GM21717 (cell line): ENCODE measurements at regions not wholly inside any gene's neighbourhood (a gene's known extent, or its start where the extent isn't known, plus 50 kb on each side); places are given as distances from the start of the nearest gene placed in this dataset.
"Not testable (repeated sequence)": the region's sequence is repeated elsewhere in the genome, so short reads cannot be mapped to it uniquely, and the experiment has no call there.

Experiments
- ATAC-seq: cut with Tn5 transposase; IDR thresholded peaks from one replicate; pipeline ENCODE4 v1.9.1; 2021; ENCODE audit warnings: mild to moderate bottlenecking, moderate library complexity; ENCODE audit not compliant: unreplicated experiment

DNA sequence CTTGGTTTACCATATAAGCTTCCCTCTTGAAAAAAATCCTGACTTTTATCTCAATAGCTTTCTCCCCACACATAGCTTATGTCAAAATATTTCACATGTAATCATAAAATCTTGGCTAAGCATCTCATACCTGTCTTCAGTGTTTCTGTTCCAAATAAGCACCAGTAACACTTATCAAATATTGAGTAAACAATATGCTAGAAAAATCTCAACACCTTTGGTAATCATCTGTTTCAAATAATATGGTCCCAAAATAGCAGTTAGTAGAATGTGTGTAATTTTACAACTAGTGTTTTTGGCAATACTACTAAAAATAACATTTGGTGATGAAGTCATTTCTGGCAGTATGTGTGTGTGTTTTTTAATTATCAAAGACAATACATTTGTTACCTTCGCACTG lies 2138.2 kb downstream of the PCDH7 start:
- ATAC-seq: no peak

DNA sequence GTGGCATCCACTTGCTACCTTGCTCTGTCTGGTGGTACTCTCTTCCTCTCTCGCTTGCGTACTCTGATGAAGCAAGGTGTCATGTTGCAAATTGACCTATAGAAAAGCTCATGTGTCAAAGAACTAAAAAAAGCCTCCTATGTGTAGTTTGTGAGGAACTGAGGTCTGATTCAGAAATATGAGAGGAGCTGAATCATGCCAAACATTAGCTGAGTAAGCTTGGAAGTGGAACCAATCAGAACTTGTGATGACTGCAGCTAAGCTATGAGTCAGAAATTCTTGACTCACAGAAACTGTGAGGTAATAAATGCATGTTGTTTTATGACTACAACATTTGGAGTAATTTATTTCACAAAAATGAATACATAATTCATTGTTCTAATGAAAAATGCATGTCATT lies 2138.8 kb downstream of the PCDH7 start:
- ATAC-seq: no peak

DNA sequence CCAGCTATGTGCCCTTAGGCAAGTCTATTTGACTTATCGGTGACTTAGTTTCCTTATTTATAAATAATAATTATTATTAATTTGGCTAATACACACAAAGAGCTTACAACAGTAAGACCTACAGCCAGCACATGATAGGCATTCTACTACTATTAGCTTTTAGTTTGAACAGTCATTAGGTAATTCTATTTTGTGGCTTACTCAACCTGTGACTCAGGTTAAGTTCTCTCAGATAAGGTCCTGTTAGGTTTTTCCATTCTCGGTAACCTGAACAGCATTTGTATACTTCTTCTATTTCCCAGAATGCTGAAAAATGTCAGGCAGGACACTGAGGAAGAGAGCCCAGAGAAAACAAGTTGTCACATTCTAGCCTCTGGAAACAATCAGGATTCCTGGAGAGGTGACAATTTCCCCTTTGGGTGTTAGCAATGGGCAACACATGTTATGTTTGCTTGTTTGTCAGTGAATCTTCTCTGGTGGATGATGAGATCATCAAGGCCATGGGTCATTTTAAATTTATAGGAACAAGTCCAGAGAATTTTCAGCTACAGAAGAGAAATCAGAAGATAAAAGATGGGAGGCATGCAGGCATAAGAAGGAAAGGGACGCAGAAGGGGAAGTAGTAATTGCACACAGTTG lies 2144.7 kb downstream of the PCDH7 start:
- ATAC-seq: no peak

DNA sequence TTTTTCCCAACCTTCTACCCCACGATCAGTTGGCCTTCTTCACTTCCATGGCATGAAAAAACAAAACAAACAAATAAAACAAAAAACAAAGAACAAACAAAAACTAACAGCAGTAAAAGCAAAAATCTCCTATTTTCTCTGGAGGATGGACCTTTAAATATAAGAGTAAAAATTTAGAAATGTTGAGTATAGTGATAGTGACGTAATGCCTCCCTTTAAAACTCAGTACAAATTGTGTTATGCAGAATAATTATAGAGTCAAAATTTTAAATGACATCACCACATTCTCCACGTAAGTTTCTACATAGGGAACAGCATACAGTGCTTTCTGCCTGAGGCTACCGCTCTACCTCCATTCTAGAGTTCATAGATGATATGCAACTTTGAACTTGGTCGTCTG lies 2156.4 kb downstream of the PCDH7 start:
- ATAC-seq: no peak

DNA sequence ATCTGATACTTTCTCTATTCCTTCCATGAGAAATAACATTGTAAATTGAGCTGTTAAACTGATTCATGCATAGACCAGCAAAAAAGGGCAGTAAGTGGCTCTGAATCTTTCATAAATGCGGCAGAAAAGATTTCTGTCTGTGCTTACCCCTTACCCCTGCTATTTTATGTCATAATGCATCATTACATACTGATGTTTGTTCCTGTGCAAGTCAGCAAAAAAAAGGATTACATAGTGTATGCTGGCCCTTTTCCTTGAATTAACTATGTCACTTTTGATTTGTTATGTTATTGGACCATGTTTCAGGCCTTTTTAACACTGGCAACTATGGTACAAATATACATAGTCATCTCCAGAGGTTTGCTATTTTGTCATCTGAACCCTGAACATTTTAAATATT lies 2159.7 kb downstream of the PCDH7 start:
- no peak for ATAC-seq

DNA sequence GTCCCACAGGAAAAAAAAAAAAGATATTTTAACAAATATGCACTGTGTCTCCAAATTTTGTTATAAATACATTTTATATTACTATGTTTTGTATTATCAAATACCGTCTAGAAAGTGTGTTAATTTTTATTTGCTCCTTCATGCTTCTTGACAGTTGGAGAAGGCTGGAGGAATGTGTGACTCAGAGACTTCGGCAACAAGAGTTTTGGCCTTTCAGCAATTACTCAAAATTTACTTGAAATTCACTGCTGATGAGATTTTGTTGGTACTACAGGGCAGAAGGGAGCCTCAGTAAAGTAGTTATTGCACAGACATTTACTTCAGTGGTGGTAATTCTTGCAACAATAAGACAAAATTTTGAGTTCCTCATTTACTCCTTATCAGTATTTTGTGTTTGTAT lies 2164.0 kb downstream of the PCDH7 start:
- ATAC-seq: no peak

DNA sequence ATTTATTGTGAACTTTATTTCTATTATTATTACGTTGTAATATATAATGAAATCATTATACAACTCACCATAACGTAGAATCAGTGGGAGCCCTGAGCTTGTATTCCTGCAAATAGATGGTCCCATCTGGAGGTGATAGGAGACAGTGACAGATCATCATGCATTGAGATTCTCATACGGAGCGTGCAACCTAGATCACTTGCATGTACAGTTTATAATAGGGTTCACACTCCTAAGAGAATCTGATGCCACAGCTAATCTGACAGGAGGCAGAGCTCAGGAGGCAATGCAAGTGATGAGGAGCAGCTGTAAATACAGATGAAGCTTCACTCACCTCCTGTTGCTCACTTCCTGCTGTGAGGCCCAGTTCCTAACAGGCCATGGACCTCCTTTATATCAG lies 2170.2 kb downstream of the PCDH7 start:
- no peak for ATAC-seq

DNA sequence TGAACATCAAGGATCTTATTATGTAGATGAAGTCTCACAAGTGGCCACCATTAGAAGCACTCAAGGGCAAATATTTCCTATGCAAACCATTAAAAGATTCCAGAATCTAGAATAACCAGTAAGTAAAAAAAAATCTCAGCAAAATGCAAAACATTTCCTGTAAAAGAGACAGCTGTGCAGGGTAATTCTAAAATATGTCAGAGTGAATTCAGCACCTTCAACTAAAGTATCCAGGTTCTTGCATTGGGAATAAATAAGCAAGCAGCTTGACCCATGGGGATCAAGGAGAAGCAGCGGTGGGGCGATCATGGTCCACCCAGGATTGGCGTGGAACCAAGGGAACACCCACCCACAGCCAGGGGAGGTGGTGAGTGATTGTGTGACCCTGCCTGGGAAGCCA lies 2188.9 kb downstream of the PCDH7 start:
- ATAC-seq: no peak

DNA sequence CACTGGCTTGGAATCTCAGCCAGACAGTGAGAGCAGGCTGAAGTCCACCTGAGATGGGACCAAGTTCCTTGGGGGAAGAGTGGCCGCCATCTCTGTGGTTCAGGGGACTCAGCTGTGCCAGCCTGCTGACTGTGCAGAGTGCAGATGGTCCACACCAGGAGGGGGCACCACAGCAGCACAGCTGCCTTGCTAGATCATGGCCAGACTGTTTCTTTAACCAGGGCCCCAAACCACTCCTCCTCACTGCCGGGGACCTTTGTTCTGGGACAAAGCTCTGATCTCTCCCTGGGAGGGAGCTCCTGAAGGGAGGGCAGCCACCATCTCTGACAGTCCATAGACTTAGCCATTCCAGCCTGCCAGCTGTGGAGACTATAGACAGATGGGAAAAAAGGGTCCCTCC lies 2189.6 kb downstream of the PCDH7 start:
- no peak for ATAC-seq

DNA sequence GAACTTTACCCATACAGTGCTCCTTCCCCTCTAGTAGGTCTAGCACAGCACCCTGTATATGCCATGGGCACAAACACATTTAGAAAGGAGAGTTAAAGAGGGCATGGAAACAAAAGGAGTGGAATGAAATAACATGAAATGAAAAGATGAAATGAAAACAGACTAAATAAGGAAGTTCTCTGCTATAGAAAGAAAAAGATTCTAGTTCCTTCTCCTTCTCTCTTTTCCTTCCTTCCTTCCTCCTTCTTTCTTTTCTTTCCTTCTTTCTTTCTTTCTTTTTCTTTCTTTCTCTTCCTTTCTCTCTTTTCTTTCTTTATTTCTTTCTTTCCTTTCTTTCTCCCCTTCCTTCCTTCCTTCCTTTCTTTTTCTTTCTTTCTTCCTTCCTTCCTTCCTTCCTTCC lies 2197.4 kb downstream of the PCDH7 start:
- no peak for ATAC-seq

DNA sequence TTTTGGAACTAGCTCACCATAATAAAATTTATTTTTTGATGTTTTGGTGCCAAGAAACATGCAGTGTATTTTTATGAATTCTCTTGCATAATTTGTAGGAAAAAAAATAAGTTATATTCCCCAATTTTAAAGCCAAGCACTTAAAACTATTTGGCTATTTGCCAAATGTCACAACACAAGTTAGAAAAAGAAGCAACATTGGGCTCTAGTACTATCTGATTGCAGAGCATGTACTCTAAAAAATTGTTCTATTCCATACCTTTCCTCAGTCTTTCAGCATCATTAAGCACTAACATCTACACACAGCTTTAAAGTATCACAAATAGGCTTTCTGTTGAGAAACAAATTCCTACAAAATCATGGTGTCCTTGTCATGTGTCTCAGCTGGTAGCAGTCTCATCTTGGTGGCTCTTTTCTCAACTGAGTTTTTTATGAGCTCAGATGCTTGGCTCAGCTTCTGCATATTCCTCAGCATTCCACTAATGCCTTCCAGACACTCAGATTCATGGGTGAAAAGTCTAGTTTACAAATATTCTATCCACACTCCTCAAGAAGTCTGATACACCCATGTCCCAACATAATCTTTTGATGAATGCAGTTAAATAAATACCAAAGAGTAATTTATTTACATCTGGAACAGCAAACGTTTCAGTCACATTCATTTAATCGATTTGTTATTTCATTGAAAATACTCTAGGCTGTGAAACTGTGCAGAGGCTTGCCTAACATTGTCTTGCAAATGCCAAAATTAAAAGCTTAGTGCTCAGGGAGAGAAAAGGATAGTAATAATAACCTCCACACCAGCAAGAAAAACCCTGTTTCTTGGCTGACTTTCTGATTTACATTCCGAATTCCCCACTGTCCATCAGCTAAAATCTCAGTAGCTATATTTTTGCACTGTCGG lies 2209.9 kb downstream of the PCDH7 start:
- ATAC-seq: no peak

DNA sequence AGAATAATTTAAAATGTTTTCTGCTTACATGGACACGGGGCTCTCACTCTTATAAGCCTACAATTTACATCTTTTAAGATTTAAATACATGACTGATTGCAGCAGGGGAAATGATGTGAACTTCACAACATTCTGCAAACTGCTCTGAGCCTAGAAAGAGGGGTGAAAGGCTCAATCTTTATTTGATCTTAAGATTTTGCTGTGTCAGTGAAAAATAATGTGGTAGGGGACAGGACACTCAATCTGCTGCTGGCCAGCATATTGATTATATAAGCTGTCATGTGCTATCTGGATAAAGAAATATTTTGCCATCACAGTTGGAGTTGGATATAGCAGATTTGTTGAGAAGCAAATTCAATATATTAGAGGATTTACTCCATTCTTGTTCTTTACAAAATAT lies 2210.5 kb downstream of the PCDH7 start:
- ATAC-seq: no peak

DNA sequence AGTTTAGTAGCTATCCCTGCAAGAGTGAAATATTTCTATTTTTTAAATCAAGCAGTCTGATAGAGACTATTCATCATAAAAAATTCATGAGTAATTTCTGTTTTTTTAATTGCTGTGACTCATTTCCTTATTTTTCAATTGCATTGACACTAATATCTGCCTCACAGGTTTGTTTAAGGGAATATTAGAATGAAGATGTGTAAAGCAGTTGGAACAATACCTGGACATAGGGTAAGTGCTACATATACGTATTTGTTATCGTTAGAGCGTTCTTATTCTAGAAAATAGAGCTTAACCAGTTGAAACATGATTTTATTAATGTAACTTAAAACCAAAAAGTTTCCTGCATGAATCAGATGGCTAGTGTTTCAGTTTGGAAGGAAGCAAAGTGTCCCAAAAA lies 2211.3 kb downstream of the PCDH7 start:
- ATAC-seq: no peak

DNA sequence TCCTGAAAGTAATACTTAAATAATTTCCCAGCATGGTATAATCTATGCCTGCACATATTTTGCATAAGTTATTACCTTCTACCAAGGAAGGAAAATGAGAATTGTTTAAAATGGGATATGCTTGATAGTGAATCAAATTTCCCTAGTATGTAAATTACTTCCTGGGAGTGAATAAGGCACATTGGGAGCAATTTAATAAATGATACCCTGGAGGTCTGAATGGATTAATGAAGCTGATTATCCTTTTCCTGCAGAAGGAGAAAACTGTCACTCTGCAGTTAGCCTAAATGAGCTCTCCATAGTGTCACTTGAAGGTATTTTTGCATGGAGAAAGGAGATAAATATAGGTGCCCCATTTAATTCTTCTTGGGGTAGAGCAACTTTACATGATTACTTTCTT lies 2212.0 kb downstream of the PCDH7 start:
- no peak for ATAC-seq

DNA sequence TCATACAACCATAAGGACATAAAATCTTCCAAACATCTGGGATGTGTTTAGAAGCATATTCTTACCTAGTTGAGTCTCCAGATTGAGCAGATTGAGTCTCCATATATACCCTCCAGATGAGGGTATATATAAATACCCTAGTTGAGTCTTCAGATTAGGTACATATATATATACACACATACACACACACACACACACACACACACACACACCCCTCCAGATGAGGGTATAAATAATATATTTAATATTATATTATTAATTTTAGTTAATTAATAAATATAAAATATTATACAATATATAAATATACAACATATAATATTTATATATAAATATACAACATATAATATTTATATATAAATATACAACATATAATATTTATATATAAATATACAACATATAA lies 2219.1 kb downstream of the PCDH7 start:
- ATAC-seq: not testable (repeated sequence)

DNA sequence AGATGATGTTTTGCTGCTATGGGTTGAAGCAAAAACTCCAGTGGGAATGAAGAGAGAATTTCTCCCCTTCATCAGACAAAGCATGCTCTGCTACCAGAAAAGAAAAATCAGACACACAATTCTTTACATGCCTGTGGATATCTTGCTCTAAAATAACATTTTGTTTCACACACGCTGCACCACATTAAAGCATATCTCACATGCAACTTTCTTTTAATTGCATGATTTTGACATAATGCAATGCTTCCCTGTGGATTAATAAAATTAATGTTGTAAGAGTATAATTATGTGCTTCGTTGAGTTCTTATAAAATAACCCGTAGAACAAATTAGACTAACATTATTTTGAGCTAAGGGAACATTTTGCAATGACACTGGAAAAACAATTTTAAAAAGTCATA lies 2230.7 kb downstream of the PCDH7 start:
- ATAC-seq: no peak

DNA sequence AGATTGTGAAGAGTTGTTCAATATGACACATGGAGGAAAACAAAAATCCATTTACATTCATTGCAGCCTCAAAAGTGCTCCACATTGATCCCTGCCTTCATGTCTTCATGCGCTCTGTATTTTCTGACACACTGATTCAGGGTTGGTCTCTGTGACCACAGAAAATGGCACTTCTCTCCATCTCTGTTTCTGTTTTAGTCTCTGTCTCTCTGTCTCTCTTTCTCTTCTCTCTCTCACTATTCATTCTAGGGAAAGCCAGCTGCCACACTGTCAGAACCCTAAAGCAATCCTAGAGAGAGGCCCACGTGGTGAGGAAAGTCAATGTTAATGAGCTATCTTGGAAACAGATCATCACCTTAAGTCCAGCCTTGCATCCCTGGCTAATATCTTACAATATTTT lies 2238.4 kb downstream of the PCDH7 start:
- ATAC-seq: no peak

DNA sequence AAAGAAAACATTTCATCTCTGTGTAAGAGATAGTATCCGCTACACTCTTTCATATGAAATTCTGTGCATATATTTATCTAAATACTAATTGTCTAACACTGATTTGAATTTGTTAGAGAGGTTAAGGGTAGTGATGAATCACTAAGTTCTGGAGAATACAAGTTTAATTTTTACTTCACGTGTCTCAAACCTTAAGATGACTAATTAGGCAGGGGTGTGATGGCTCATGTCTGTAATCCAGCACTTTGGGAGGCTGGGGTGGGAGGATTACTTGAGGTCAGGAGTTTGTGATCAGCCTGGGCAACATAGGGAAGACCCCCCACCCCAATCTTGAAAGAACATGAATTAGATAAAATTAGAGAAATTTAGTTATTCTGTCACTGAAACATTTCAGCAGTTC lies 2241.9 kb downstream of the PCDH7 start:
- ATAC-seq: no peak

DNA sequence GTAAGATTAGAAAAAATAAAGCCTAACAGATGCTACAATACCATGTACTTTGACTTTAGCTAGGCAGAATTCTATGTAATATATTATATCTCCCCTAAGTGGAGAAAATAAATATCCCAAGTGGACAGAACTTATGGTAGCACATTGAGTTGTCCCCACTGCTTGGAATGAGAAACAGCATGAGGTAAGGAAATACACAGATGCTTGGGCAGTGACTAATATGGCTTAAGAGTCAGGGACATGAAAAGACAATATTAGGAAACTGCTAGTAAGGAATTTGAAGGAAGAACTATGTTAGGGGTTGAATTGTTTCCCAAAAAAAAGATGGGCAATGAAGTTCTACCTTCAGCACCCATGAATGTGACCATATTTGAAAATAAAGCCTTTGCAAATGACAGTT lies 2265.1 kb downstream of the PCDH7 start:
- no peak for ATAC-seq

DNA sequence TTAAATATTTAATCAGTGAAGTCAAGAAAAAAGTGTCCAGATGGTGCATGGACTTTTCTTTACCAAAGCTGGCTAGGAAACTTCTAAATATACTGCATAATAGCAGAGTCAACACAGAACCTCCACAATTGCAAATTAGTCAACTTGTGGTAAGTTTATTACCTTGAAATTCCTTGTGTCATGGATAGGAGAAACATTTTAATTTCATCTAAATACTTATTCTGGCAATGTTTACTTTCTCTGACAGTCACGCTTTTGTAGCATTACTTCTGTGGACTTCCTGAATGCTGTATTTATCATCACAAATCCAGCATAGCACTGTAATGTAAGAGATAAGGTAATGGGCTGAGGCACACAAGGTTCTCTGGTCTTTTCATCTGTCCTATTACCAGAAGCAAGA lies 2266.1 kb downstream of the PCDH7 start:
- ATAC-seq: no peak

DNA sequence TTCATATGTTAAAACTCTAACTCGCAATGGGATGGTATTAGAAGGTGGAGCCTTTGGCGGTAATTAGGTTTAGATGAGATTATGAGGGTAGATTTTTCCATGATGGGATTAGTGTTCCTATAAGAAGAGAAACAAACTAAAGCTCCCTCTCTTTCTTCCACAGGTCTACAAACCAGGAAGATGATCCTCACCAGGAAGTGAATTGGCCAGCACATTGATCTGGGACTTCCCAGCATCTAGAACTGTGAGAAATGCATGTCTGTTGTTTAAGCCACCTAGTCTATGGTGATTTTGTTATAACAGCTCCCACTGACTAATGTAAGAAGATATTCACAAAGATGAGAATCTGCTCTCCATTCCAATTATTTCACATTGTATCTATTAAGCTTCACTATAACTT lies 2266.9 kb downstream of the PCDH7 start:
- ATAC-seq: no peak

DNA sequence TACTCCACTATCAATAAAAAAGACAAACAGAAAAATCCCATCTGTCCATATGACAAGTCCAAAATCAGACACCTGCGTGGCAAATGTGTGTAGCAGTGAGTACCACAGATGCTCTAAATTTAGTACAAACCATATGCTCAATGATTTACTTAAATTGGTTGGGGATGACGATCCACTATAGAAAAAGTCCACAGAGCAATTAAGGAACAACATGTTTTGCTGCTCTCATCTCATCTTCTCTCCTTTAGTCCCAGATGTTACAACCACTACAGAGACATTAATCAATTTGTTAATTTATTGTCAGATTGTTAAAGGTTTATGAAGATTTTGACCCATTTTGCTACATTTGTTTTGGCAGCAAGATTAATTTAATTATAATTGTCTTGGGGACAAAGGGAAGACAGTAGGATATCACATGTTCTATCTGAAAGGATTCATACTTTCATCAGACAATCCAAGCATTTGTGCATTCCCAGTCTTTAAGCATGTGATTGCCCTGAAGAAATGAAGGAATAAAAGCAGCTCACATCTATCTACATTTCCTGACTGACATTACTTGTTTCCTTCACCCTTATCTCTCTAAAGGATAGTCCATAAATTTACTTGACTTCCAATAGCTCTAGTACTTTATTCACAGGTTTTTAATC lies 2268.1 kb downstream of the PCDH7 start:
- ATAC-seq: no peak
